Peyer's patch (tissue), 4 donors: ENCODE measurements at regions not wholly inside any gene's neighbourhood (a gene's known extent, or its start where the extent isn't known, plus 50 kb on each side); places are given as distances from the start of the nearest gene placed in this dataset.

ENCODE experiments used
- CTCF ChIP-seq, 6 experiments: fragments of 450-650 bp in 4 of 6; fragments of 200-600 bp in 2 of 6; sonication (generic) in 1 of 6; IDR thresholded peaks; one replicate each; pipeline ENCODE4 v1.5.1; 2017 to 2019; ENCODE audit warnings: antibody characterized with exemption in 6 of 6, mild to moderate bottlenecking in 3 of 6, moderate library complexity in 1 of 6
- POLR2A ChIP-seq, 2 donors: fragments of 450-650 bp; IDR thresholded peaks; one replicate each; pipeline ENCODE4 v1.5.1; 2017; ENCODE audit warnings: antibody characterized with exemption in 2 of 2, mild to moderate bottlenecking in 2 of 2, moderate library complexity in 2 of 2

GRCh38 chrX:41026702-41027078, 58.6 kb upstream of the USP9X start:
- TF ChIP-seq CTCF (IDR thresholded peaks at IDR 0.05) (no peak), POLR2A (IDR thresholded peaks at IDR 0.05) (no peak)
